DMS 273 (cell line): ENCODE measurements at regions not wholly inside any gene's neighbourhood (a gene's known extent, or its start where the extent isn't known, plus 50 kb on each side); places are given as distances from the start of the nearest gene placed in this dataset.
"Not testable (repeated sequence)": the region's sequence is repeated elsewhere in the genome, so short reads cannot be mapped to it uniquely, and the experiment has no call there.

Experiments used
- DNase-seq: peaks from one replicate; lab custom pipeline; 2025; ENCODE audit not compliant: unreplicated experiment; lab: John Stamatoyannopoulos, UW

- DNase-seq, result no peak
Observed at GRCh38 chr10:52368725-52369124, 54.6 kb downstream of the DKK1 start.

GRCh38 chr10:52374207-52374606 lies 60.1 kb downstream of the DKK1 start:
- not testable (repeated sequence) for DNase-seq

GRCh38 chr10:52376694-52377354 lies 62.7 kb downstream of the DKK1 start:
- no peak for DNase-seq

GRCh38 chr10:52378124-52378523 lies 64.0 kb downstream of the DKK1 start:
- no peak for DNase-seq

DNA sequence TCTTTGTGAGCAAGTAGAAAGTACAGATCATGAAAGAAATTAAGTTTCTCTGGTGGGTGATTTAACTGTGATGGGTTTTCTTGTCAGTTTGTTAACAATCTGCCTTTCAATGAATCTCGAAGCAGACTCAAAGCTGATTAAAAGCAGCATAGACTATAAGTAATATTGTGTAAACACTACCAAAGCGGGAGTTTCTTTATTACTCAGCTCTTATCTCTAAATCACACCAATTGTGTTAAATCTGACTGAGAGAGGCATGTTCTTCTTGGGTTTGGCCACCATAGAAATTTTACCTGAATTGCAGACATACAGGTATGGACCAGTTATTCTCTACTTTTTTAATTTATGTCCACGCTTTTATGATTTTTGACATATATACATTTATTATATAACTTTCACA lies 65.2 kb downstream of the DKK1 start:
- no peak for DNase-seq

GRCh38 chr10:52383088-52383487 lies 69.0 kb downstream of the DKK1 start:
- no peak for DNase-seq

DNA sequence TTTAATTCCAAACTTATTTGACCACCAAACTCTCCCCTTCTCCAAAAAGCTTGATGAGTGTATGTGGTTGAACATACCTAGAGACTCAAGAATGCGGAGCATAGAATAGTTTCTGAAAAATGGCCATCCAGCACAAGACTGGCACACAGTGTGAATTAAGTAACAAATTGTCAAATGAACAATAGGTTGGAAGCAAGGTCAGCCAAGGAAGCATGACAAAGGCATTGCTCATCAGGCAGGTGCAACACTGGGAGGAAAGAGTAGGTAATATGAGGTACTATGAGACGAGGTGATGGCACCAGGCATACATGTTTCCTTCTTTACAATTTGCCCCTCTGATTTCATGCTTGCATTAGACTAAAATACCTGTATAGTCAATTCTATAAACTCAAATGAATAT lies 73.7 kb downstream of the DKK1 start:
- DNase-seq, result no peak

DNA sequence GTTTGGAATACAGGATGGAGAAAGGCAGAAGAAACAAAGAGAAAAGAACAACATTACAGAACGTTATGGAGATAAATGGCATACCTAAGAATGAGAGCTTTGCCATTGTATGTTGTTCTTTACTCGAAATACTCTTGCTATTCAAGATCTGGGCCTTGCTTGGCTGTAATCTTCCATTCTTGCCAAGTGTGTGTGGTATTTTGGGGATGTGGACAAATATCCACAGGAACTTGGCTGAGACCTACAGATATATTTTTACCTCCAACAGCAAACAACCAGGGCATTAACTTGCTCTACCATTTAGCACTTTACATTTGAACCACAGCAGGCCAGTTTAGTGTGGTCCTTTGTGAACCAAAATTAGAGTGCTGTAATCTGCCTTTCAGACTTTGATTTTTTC lies 76.3 kb downstream of the DKK1 start:
- DNase-seq, result no peak

DNA sequence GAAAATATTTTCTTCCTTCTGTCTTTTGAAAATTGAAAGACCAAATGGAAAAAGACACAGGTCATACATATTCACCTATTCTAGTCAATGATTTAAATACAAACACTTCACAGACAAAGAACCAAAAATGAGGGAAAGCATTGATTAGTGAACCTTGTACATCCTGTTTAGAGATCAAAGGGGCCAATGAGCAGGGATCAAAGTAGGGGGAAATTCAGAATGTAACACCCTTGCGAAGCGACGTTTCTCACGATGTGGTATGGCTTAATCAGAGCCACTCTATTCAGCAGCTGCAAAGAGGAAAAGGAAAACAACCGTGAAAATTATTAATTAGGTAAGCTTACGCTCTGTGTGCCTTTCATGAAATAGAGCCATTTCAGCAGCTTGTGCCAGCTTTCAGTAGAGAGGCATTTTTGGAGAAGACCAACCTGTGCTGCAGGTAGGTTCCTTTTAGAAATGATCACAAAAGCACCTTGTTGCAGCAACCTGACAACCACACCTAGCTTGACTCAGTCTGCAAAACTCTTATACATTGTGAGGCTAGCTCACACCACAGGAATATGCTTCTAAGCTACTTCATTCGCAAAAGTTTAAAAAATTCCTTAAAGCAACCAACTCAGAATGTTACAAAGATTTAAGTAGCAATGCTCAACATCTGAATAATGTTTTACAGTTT lies 78.0 kb downstream of the DKK1 start:
- DNase-seq, result no peak

GRCh38 chr10:52394246-52394645 lies 80.2 kb downstream of the DKK1 start:
- no peak for DNase-seq

DNA sequence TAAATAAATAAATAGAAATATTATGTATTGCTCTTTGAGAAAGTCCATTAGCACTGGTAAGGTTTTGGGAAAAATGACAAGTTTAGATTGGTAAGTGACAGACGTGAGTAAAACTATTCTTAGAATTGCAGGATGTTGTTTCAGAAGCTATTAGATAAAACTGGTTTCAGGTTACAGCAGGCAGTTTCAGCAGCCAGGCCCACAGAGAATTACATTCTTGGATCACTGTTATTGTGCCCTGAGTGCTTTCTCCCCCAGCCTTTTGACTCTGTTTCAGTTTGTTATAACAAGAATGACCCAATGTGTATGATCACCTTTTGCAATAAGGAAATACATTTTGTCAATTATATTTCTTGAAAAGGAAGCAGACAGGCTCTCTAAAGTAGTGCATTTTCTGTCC lies 86.5 kb downstream of the DKK1 start:
- DNase-seq, result no peak

GRCh38 chr10:52403801-52404200 lies 89.7 kb downstream of the DKK1 start:
- DNase-seq, result not testable (repeated sequence)

DNA sequence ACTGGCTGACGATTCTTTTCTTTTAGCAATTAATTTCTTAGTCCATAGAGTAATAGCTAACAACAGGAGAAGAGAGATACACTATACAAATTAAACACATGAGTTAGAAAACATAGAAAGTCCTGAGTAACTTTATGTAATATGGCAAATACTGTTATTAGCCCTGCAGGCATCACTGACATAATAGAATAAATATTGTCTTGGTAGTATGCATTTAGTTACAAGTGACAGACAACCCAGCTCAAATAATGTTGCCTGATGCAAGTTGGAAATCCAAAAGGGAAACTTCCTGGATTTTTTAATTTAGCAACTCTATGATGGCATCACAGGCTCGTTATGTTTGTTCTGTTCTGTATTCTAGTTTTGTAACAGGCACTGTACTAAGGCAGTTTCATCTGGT lies 95.1 kb downstream of the DKK1 start:
- no peak for DNase-seq

DNA sequence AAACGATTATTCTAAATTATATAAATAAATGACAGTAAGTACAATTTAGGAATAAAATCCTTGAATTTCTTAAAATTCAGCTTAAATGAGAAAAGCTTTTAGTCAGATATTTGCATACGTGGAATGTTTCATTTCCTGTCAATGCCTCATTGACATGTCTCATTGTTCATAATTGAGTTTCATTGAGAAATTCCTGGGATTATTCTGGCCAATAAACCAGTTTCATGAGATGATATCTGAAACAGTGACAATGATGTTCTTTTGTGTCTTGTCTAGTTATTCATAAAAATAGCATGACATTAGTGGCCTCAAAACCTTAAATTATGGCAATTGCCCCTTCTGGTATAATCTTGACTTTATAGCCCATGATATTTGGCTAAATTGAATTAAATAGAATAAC lies 95.8 kb downstream of the DKK1 start:
- DNase-seq, result no peak

DNA sequence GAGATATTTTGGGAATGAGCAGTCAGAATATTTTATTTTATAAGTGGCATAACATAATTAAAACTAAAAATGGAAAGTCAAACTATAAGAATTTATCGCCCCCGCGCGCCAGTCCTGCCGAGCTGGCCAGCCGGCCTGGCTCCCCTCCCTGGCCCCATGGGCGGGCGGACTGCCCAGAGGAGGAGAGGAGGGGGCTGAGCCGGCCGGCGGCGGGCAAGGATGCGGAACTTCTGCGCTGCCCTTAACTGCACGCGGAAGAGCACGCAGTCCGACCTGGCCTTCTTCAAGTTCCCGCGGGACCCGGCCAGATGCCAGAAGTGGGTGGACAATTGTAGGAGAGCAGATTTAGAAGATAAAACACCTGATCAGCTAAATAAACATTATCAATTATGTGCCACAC lies 96.8 kb downstream of the DKK1 start:
- no peak for DNase-seq

- DNase-seq, result no peak
Observed at GRCh38 chr10:52419281-52419680, 105.2 kb downstream of the DKK1 start.

GRCh38 chr10:52420656-52421055 lies 106.6 kb downstream of the DKK1 start:
- no peak for DNase-seq

GRCh38 chr10:52423369-52423768 lies 109.3 kb downstream of the DKK1 start:
- no peak for DNase-seq

GRCh38 chr10:52424341-52424740 lies 110.3 kb downstream of the DKK1 start:
- DNase-seq, result no peak

GRCh38 chr10:52434734-52435133 lies 120.7 kb downstream of the DKK1 start:
- DNase-seq, result no peak

GRCh38 chr10:52436664-52437063 lies 122.6 kb downstream of the DKK1 start:
- DNase-seq, result no peak

DNA sequence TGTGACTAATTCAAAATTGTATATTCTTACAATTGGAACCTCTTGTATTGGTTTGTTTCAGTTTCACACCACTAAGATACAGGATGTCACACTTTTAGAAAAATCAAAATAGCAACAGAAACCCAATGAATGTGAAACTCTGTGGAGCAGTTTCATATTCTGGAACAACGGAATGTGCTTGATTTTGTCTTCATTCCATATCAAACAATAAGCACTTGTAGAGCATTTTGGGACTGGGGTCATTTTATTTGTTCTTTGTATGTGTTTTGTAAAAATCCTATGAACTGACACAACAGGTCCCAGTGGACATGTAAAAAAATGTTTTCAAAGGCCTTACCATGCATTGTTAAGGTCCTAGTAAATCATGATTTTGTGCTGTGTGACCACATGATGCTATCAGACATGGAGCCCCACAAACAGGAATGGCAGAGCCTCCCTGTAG lies 123.1 kb downstream of the DKK1 start:
- no peak for DNase-seq

DNA sequence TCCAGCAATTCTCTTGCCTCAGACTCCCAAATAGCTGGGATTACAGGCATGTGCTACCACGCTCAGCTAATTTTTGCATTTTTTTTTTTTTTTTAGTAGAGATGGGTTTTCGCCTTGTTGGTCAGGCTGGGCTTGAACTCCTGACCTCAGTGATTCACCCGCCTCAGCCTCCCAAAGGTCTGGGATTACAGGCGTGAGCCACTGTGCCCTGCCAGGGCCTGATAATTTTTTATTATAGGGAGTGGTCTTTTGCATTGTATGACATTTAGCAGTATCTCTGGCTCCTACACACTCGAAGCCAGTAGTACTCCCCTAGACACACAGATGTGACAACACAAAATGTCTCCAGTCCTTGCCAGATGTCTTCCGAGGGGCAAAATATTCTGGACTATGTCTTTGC lies 124.0 kb downstream of the DKK1 start:
- no peak for DNase-seq
